Fibroblast of skin of left biceps (primary cell): ENCODE measurements at regions not wholly inside any gene's neighbourhood (a gene's known extent, or its start where the extent isn't known, plus 50 kb on each side); places are given as distances from the start of the nearest gene placed in this dataset.
"Not testable (repeated sequence)": the region's sequence is repeated elsewhere in the genome, so short reads cannot be mapped to it uniquely, and the experiment has no call there.

ENCODE experiments used
- DNase-seq, 2 experiments: peaks; one replicate each; pipeline ENCODE4 v3.0.0-alpha.2; 2013; ENCODE audit warnings: low read depth in 2 of 2

- DNase-seq: not testable (repeated sequence)
Observed at GRCh38 chr16:18263046-18263445, 73.5 kb downstream of the NPIPA8 start.

GRCh38 chr16:18261848-18262247 is 74.7 kb downstream of the NPIPA8 start:
- not testable (repeated sequence) for DNase-seq

- not testable (repeated sequence) for DNase-seq
Observed at GRCh38 chr16:18259496-18260176, 76.9 kb downstream of the NPIPA8 start.

GRCh38 chr16:18252943-18253342 is 83.6 kb downstream of the NPIPA8 start:
- DNase-seq: not testable (repeated sequence)

GRCh38 chr16:18230505-18230904 is 106.0 kb downstream of the NPIPA8 start:
- not testable (repeated sequence) for DNase-seq

GRCh38 chr16:18222054-18223009 is 114.2 kb downstream of the NPIPA8 start:
- not testable (repeated sequence) for DNase-seq

GRCh38 chr16:18217741-18218140 is 118.8 kb downstream of the NPIPA8 start:
- DNase-seq: not testable (repeated sequence)

GRCh38 chr16:18216814-18217213 is 119.7 kb downstream of the NPIPA8 start:
- DNase-seq: not testable (repeated sequence)

- not testable (repeated sequence) for DNase-seq
Observed at GRCh38 chr16:18213810-18214209, 122.7 kb downstream of the NPIPA8 start.

GRCh38 chr16:18211505-18211904 is 125.0 kb downstream of the NPIPA8 start:
- DNase-seq: not testable (repeated sequence)

- not testable (repeated sequence) for DNase-seq
Observed at GRCh38 chr16:18204786-18205185, 131.8 kb downstream of the NPIPA8 start.

GRCh38 chr16:18204309-18204708 is 132.2 kb downstream of the NPIPA8 start:
- DNase-seq: not testable (repeated sequence)

- not testable (repeated sequence) for DNase-seq
Observed at GRCh38 chr16:18201511-18201910, 135.0 kb downstream of the NPIPA8 start.

GRCh38 chr16:18192389-18192788 is 144.1 kb downstream of the NPIPA8 start:
- DNase-seq: not testable (repeated sequence)

GRCh38 chr16:18190179-18190578 is 146.4 kb downstream of the NPIPA8 start:
- DNase-seq: not testable (repeated sequence)

GRCh38 chr16:18184755-18185154 is 151.8 kb downstream of the NPIPA8 start:
- not testable (repeated sequence) for DNase-seq

- DNase-seq: not testable (repeated sequence)
Observed at GRCh38 chr16:18181028-18181427, 155.5 kb downstream of the NPIPA8 start.

GRCh38 chr16:18173945-18174497 is 162.5 kb downstream of the NPIPA8 start:
- not testable (repeated sequence) for DNase-seq

- not testable (repeated sequence) for DNase-seq
Observed at GRCh38 chr16:18162293-18162692, 174.2 kb downstream of the NPIPA8 start.

- not testable (repeated sequence) for DNase-seq
Observed at GRCh38 chr16:18161224-18161623, 175.3 kb downstream of the NPIPA8 start.

GRCh38 chr16:18159185-18159584 is 177.4 kb downstream of the NPIPA8 start:
- not testable (repeated sequence) for DNase-seq

GRCh38 chr16:18157854-18158253 is 178.7 kb downstream of the NPIPA8 start:
- not testable (repeated sequence) for DNase-seq
